ENCODE measurements at regions not wholly inside any gene's neighbourhood (a gene's known extent, or its start where the extent isn't known, plus 50 kb on each side); places are given as distances from the start of the nearest gene placed in this dataset.
"Not testable (repeated sequence)": the region's sequence is repeated elsewhere in the genome, so short reads cannot be mapped to it uniquely, and the experiment has no call there.

- no peaks in the 10 kb centered on the region for H3K27me3 ChIP-seq
- H3K4me3 ChIP-seq = no peak overlapping the region
- H3K36me3 ChIP-seq = no peaks in the 10 kb centered on the region
- intact Hi-C loops (cut with DNase I) = loop anchor here in 2 of 10 donors (5.0 to 10.0 kb wide), 4 partner anchors 65 to 805 kb away; partner anchors contain the start of gene TLE1 (in 1 of the 2)
- 34 to 45% methylated on average over 5 of the region's 5 CpGs for WGBS, 2 donors
- peak in 1 of 2 donors; percentile 25 for DNase-seq
- peak overlapping the region; percentile 51 to 89 (median 70) for H3K27ac ChIP-seq
- no peaks in the 10 kb centered on the region for H3K9me3 ChIP-seq
- peak; percentile 51 to 81 (median 72) for ATAC-seq
- H3K4me1 ChIP-seq = peaks cover 9 to 35% (median 29%) of the 10 kb centered on the region in 9 donors
- TF ChIP-seq, protein P1, sequence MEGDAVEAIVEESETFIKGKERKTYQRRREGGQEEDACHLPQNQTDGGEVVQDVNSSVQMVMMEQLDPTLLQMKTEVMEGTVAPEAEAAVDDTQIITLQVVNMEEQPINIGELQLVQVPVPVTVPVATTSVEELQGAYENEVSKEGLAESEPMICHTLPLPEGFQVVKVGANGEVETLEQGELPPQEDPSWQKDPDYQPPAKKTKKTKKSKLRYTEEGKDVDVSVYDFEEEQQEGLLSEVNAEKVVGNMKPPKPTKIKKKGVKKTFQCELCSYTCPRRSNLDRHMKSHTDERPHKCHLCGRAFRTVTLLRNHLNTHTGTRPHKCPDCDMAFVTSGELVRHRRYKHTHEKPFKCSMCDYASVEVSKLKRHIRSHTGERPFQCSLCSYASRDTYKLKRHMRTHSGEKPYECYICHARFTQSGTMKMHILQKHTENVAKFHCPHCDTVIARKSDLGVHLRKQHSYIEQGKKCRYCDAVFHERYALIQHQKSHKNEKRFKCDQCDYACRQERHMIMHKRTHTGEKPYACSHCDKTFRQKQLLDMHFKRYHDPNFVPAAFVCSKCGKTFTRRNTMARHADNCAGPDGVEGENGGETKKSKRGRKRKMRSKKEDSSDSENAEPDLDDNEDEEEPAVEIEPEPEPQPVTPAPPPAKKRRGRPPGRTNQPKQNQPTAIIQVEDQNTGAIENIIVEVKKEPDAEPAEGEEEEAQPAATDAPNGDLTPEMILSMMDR (IDR thresholded peaks at IDR 0.05) = no peak
These were observed 500.7 kb downstream of the SPATA31D1 start for GRCh38 chr9:82489201-82489821.

- 22 to 30% methylated on average over 4 of the region's 4 CpGs for WGBS, 2 donors
- intact Hi-C loops (cut with DNase I) = loop anchor here in 1 of 10 donors (10.0 kb wide), 1 partner anchor 805 kb away; the partner anchor contains the start of gene TLE1
- peaks cover 9 to 35% (median 29%) of the 10 kb centered on the region in 9 donors for H3K4me1 ChIP-seq
- peak overlapping the region in 9 of 10 donors; percentile 51 to 89 (median 73) for H3K27ac ChIP-seq
- ATAC-seq (no peak), DNase-seq (no peak)
- no peak overlapping the region for H3K4me3 ChIP-seq
- no peaks in the 10 kb centered on the region for H3K27me3 ChIP-seq
- TF ChIP-seq, protein P1 (IDR thresholded peaks at IDR 0.05) = no peak
- no peaks in the 10 kb centered on the region for H3K9me3 ChIP-seq
- H3K36me3 ChIP-seq = no peaks in the 10 kb centered on the region
These were observed 501.5 kb downstream of the SPATA31D1 start for GRCh38 chr9:82490019-82490499.

DNA sequence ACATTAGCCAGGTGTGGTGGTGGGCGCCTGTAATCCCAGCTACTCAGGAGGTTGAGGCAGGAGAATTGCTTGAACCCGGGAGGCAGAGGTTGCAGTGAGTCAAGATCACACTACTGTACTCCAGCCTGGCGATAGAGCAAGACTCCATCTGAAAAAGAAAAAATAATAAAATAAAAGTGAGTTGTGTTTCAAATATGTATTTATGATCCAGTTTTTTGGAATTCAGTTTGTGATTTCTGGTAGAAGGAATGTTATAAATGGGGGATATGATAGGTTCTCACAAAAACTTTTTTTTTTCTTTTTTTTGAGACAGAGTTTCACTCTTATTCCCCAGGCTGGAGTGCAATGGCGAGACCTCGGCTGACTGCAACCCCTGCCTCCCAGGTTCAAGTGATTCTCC is 502.2 kb downstream of the SPATA31D1 start:
- H3K27ac ChIP-seq = peak overlapping the region in 2 of 10 donors; percentile 76 to 78
- intact Hi-C loops (cut with DNase I) = loop anchor here in 1 of 10 donors (10.0 kb wide), 1 partner anchor 806 kb away; the partner anchor contains the start of gene TLE1

GRCh38 chr9:82491604-82492003 is 503.0 kb downstream of the SPATA31D1 start:
- H3K4me3 ChIP-seq = no peak overlapping the region
- TF ChIP-seq, protein P1 (IDR thresholded peaks at IDR 0.05) = no peak
- no peaks in the 10 kb centered on the region for H3K36me3 ChIP-seq
- H3K4me1 ChIP-seq = peaks cover 9 to 44% (median 29%) of the 10 kb centered on the region in 9 donors
- intact Hi-C loops (cut with DNase I) = loop anchor here in 1 of 10 donors (10.0 kb wide), 1 partner anchor 807 kb away; the partner anchor contains the start of gene TLE1
- ATAC-seq (no peak), DNase-seq (no peak)
- H3K27me3 ChIP-seq = no peaks in the 10 kb centered on the region
- H3K27ac ChIP-seq = no peak overlapping the region
- no peaks in the 10 kb centered on the region for H3K9me3 ChIP-seq
- 92 to 96% methylated on average over 3 of the region's 3 CpGs for WGBS, 2 donors

More for the DNA sequence above, 502.2 kb downstream of the SPATA31D1 start:
- not testable (repeated sequence) for H3K36me3 ChIP-seq, ATAC-seq, H3K9me3 ChIP-seq, H3K4me3 ChIP-seq, H3K27me3 ChIP-seq, DNase-seq
- peaks cover 9 to 36% (median 29%) of the 10 kb centered on the region in 9 donors for H3K4me1 ChIP-seq
- 93 to 94% methylated on average over 5 of the region's 5 CpGs for WGBS, 2 donors

Measured in heart right ventricle (tissue), 16 donors.